GM12874 (cell line): ENCODE measurements at regions not wholly inside any gene's neighbourhood (a gene's known extent, or its start where the extent isn't known, plus 50 kb on each side); places are given as distances from the start of the nearest gene placed in this dataset.

ENCODE experiments used
- CTCF ChIP-seq: IDR thresholded peaks from 2 replicates; pipeline ENCODE4 v1.5.1; 2011; ENCODE audit warnings: low read depth, mild to moderate bottlenecking, control low read depth, low read length, moderate library complexity; ENCODE audit not compliant: insufficient read depth

GRCh38 chrX:42930951-42931350, 153.0 kb upstream of the PPP1R2C start:
- no peak for TF ChIP-seq CTCF

- TF ChIP-seq CTCF = no peak
Measured at GRCh38 chrX:42933187-42933586, 155.2 kb upstream of the PPP1R2C start.

DNA sequence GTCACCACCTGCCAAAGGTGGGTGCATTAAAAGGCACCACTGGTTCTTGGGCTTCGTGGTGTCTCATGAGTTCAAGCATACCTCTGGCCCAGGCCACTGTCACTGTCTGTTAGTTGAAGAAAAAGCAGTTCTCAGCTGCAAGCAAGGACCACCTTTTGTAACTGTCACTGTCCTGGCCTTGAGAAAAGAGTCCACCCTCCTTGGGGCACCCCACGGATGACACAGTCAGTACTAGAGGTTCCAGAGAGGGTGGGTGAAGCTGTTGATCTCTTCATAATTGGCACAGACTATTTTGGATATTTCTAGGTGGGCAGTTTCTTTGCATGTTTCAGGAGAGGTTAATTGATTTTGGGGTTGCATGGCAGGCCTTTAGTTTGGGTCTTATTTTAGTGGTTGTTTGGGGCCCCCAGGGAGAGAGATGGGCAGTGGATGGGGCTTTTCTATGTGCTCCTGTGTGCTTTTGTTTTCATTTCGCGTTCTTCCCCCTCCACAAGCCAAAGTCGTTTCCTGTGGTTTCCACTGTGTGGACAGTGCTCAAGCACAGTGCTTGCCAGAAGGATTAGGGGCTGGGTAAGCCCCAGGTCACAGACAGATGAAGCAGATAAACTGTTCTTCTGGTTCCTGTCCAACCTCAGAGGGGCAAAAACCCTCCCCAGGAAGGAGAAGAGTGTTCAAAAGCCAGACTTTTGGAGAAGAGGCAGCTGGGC, 156.2 kb upstream of the PPP1R2C start:
- TF ChIP-seq CTCF = no peak

DNA sequence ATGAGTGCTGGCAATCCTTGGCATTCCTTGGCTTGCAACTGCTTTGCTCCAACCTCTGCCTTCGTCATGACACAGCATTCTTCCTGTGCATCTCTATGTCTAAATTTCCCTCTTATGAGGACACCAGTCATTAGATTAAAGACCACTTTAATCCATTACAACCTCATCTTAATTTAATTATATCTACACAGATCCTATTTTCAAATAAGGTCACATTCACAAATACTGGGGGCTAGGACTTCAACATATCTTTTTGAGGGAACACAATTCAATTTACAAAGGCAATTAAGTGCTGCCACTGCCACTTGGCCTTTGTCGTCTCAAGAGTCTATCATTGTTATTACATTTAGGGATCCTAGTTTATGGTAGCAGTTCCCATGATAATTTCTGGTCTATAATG, 163.7 kb upstream of the PPP1R2C start:
- TF ChIP-seq CTCF = no peak

GRCh38 chrX:42943051-42943974, 165.3 kb upstream of the PPP1R2C start:
- TF ChIP-seq CTCF = no peak

- TF ChIP-seq CTCF = no peak
Measured at GRCh38 chrX:42944381-42944998, 166.5 kb upstream of the PPP1R2C start.

DNA sequence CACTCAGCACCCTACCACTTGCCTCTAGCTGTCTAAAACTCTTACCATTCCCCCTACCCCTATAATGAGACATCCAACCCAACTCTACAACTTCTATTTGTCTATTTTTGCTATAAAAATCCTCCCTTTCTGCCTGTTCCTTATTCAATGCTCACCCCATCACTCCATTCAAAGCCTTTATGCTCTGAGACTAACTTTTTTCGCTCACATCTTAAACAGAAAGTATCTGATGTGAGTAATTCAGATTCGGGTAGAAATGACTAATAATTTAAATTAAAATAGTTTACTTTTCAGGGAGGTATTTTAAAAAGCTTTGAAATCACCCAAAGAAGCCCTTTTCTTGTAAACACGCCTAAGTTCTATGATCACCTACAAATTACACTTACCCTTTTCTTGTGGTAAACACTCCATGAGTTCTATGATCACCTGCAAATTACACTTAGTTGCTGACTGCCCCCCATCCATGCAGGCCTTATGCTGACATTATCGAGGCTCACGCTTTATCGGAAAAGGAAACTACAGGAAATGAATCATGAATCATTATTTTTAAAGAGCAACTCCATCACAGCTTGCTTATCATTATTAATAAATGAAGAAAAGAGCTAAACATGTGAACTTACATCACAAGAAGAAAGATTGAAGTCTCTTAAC, 168.7 kb upstream of the PPP1R2C start:
- TF ChIP-seq CTCF = no peak
